Natural killer cell treated with Interleukin-12 subunit alpha and Interleukin-12 subunit beta and Interleukin-15 and Interleukin-18, amount 100 ng/mL, for 72 hours (primary cell): ENCODE measurements at regions not wholly inside any gene's neighbourhood (a gene's known extent, or its start where the extent isn't known, plus 50 kb on each side); places are given as distances from the start of the nearest gene placed in this dataset.

Experiments
- ATAC-seq, 2 donors: fragments of 150-1000 bp; cut with Tn5 transposase in 1 of 2; sonication (Bioruptor Pico), chemical (Tn5 transposase) in 1 of 2; 2 replicates each; pipeline ENCODE4 v1.10.0; 2021
- DNase-seq: peaks from one replicate; pipeline ENCODE4 v3.0.0; 2022; ENCODE audit warnings: low spot score
- H3K27ac Mint-ChIP-seq, 2 donors: 1 replicate in 1 of 2; 2 replicates in 1 of 2; pipeline ENCODE4 v1.8.0; 2022; ENCODE audit warnings: mixed read lengths in 2 of 2, mild to moderate bottlenecking in 1 of 2, moderate library complexity in 1 of 2
- H3K27me3 Mint-ChIP-seq, 2 donors: 1 replicate in 1 of 2; 2 replicates in 1 of 2; pipeline ENCODE4 v1.8.0; 2022; ENCODE audit warnings: mixed read lengths in 2 of 2
- H3K36me3 Mint-ChIP-seq: one replicate; pipeline ENCODE4 v1.8.0; 2022; ENCODE audit warnings: mixed read lengths
- H3K4me1 Mint-ChIP-seq, 2 donors: 1 replicate in 1 of 2; 2 replicates in 1 of 2; pipeline ENCODE4 v1.8.0; 2022; ENCODE audit warnings: low read depth in 2 of 2, mixed read lengths in 2 of 2, mild to moderate bottlenecking in 1 of 2
- H3K4me3 Mint-ChIP-seq: one replicate; pipeline ENCODE4 v1.8.0; 2022; ENCODE audit warnings: mixed read lengths
- H3K9me3 Mint-ChIP-seq: 2 replicates; pipeline ENCODE4 v1.8.0; 2022; ENCODE audit warnings: mixed read lengths

- DNase-seq: no peak
- Mint-ChIP-seq H3K36me3 (no peaks in the 10 kb centered on the region), H3K27ac (no peak overlapping the region), H3K27me3 (peaks cover 23 to 44% of the 10 kb centered on the region in 2 donors), H3K9me3 (no peaks in the 10 kb centered on the region), H3K4me3 (no peak overlapping the region), H3K4me1 (no peaks in the 10 kb centered on the region)
- no peak for ATAC-seq
Observed at GRCh38 chr1:14304381-14304865, 294.1 kb upstream of the KAZN start.

- ATAC-seq (no peak), DNase-seq (no peak)
- no peak overlapping the region for H3K27ac Mint-ChIP-seq
- no peaks in the 10 kb centered on the region for H3K9me3 Mint-ChIP-seq
- H3K27me3 Mint-ChIP-seq: peaks cover 23 to 38% of the 10 kb centered on the region in 2 donors
- H3K4me1 Mint-ChIP-seq: no peaks in the 10 kb centered on the region
- H3K4me3 Mint-ChIP-seq: no peak overlapping the region
- no peaks in the 10 kb centered on the region for H3K36me3 Mint-ChIP-seq
Observed at GRCh38 chr1:14308460-14308859, 290.0 kb upstream of the KAZN start.

- no peak for DNase-seq
- no peaks in the 10 kb centered on the region for H3K4me1 Mint-ChIP-seq
- no peaks in the 10 kb centered on the region for H3K36me3 Mint-ChIP-seq
- H3K27ac Mint-ChIP-seq: no peak overlapping the region
- no peak overlapping the region for H3K4me3 Mint-ChIP-seq
- no peak for ATAC-seq
- peaks cover 20 to 31% of the 10 kb centered on the region in 2 donors for H3K27me3 Mint-ChIP-seq
- H3K9me3 Mint-ChIP-seq: no peaks in the 10 kb centered on the region
Observed at GRCh38 chr1:14309984-14310383, 288.5 kb upstream of the KAZN start.

GRCh38 chr1:14310476-14310875 lies 288.0 kb upstream of the KAZN start:
- Mint-ChIP-seq H3K36me3 (no peaks in the 10 kb centered on the region), H3K27me3 (peaks cover 21 to 31% of the 10 kb centered on the region in 2 donors), H3K27ac (no peak overlapping the region), H3K9me3 (no peaks in the 10 kb centered on the region), H3K4me3 (no peak overlapping the region), H3K4me1 (no peaks in the 10 kb centered on the region)
- ATAC-seq (no peak), DNase-seq (no peak)

- no peak overlapping the region for H3K27ac Mint-ChIP-seq
- H3K4me1 Mint-ChIP-seq: no peaks in the 10 kb centered on the region
- H3K4me3 Mint-ChIP-seq: no peak overlapping the region
- DNase-seq (no peak), ATAC-seq (no peak)
- H3K9me3 Mint-ChIP-seq: no peaks in the 10 kb centered on the region
- H3K36me3 Mint-ChIP-seq: no peaks in the 10 kb centered on the region
- peaks cover 21 to 37% of the 10 kb centered on the region in 2 donors for H3K27me3 Mint-ChIP-seq
Observed at GRCh38 chr1:14313731-14314431, 284.6 kb upstream of the KAZN start.

GRCh38 chr1:14318830-14319229 lies 279.7 kb upstream of the KAZN start:
- Mint-ChIP-seq H3K4me1 (no peaks in the 10 kb centered on the region), H3K4me3 (no peak overlapping the region), H3K27ac (no peak overlapping the region), H3K36me3 (no peaks in the 10 kb centered on the region), H3K27me3 (peaks cover 25 to 47% of the 10 kb centered on the region in 2 donors), H3K9me3 (peaks cover 5% of the 10 kb centered on the region)
- DNase-seq: no peak
- no peak for ATAC-seq

GRCh38 chr1:14320518-14320917 lies 278.0 kb upstream of the KAZN start:
- Mint-ChIP-seq H3K27me3 (peaks cover 25 to 59% of the 10 kb centered on the region in 2 donors), H3K27ac (no peak overlapping the region), H3K4me3 (no peak overlapping the region), H3K36me3 (no peaks in the 10 kb centered on the region), H3K9me3 (peaks cover 7% of the 10 kb centered on the region), H3K4me1 (no peaks in the 10 kb centered on the region)
- DNase-seq: no peak
- ATAC-seq: no peak

- Mint-ChIP-seq H3K36me3 (no peaks in the 10 kb centered on the region), H3K9me3 (peaks cover 7% of the 10 kb centered on the region), H3K4me1 (no peaks in the 10 kb centered on the region), H3K4me3 (no peak overlapping the region), H3K27ac (no peak overlapping the region), H3K27me3 (peaks cover 27 to 63% of the 10 kb centered on the region in 2 donors)
- ATAC-seq (no peak), DNase-seq (no peak)
Observed at GRCh38 chr1:14320986-14321385, 277.5 kb upstream of the KAZN start.

GRCh38 chr1:14321422-14321821 lies 277.1 kb upstream of the KAZN start:
- Mint-ChIP-seq H3K27me3 (peaks cover 30 to 67% of the 10 kb centered on the region in 2 donors), H3K4me3 (no peak overlapping the region), H3K9me3 (peaks cover 7% of the 10 kb centered on the region), H3K27ac (no peak overlapping the region), H3K4me1 (no peaks in the 10 kb centered on the region), H3K36me3 (no peaks in the 10 kb centered on the region)
- ATAC-seq: no peak
- DNase-seq: no peak

GRCh38 chr1:14323568-14324247 lies 274.8 kb upstream of the KAZN start:
- DNase-seq (no peak), ATAC-seq (no peak)
- Mint-ChIP-seq H3K4me3 (no peak overlapping the region), H3K4me1 (no peaks in the 10 kb centered on the region), H3K9me3 (peaks cover 7% of the 10 kb centered on the region), H3K27ac (no peak overlapping the region), H3K27me3 (peaks cover 26 to 69% of the 10 kb centered on the region in 2 donors), H3K36me3 (no peaks in the 10 kb centered on the region)

- Mint-ChIP-seq H3K4me3 (no peak overlapping the region), H3K9me3 (peaks cover 7% of the 10 kb centered on the region), H3K27ac (no peak overlapping the region), H3K4me1 (no peaks in the 10 kb centered on the region), H3K36me3 (no peaks in the 10 kb centered on the region), H3K27me3 (peaks cover 27 to 69% of the 10 kb centered on the region in 2 donors)
- DNase-seq (no peak), ATAC-seq (no peak)
Observed at GRCh38 chr1:14324248-14324630, 274.2 kb upstream of the KAZN start.

- no peak overlapping the region for H3K4me3 Mint-ChIP-seq
- peaks cover 25 to 62% of the 10 kb centered on the region in 2 donors for H3K27me3 Mint-ChIP-seq
- no peak for DNase-seq
- ATAC-seq: no peak
- H3K27ac Mint-ChIP-seq: no peak overlapping the region
- peaks cover 7% of the 10 kb centered on the region for H3K9me3 Mint-ChIP-seq
- no peaks in the 10 kb centered on the region for H3K4me1 Mint-ChIP-seq
- H3K36me3 Mint-ChIP-seq: no peaks in the 10 kb centered on the region
Observed at GRCh38 chr1:14326857-14327256, 271.6 kb upstream of the KAZN start.

- ATAC-seq (no peak), DNase-seq (no peak)
- H3K27ac Mint-ChIP-seq: no peak overlapping the region
- H3K9me3 Mint-ChIP-seq: peaks cover 3% of the 10 kb centered on the region
- no peaks in the 10 kb centered on the region for H3K36me3 Mint-ChIP-seq
- H3K27me3 Mint-ChIP-seq: peaks cover 21 to 52% of the 10 kb centered on the region in 2 donors
- H3K4me1 Mint-ChIP-seq: peaks cover 0 to 4% of the 10 kb centered on the region in 2 donors
- no peak overlapping the region for H3K4me3 Mint-ChIP-seq
Observed at GRCh38 chr1:14328685-14329084, 269.8 kb upstream of the KAZN start.

- H3K36me3 Mint-ChIP-seq: no peaks in the 10 kb centered on the region
- H3K27me3 Mint-ChIP-seq: peaks cover 12 to 23% of the 10 kb centered on the region in 2 donors
- peaks cover 0 to 5% of the 10 kb centered on the region in 2 donors for H3K4me1 Mint-ChIP-seq
- no peaks in the 10 kb centered on the region for H3K9me3 Mint-ChIP-seq
- no peak overlapping the region for H3K4me3 Mint-ChIP-seq
- H3K27ac Mint-ChIP-seq: no peak overlapping the region
- ATAC-seq (no peak), DNase-seq (no peak)
Observed at GRCh38 chr1:14332158-14332557, 266.3 kb upstream of the KAZN start.
